ENCODE measurements at regions not wholly inside any gene's neighbourhood (a gene's known extent, or its start where the extent isn't known, plus 50 kb on each side); places are given as distances from the start of the nearest gene placed in this dataset.
"Not testable (repeated sequence)": the region's sequence is repeated elsewhere in the genome, so short reads cannot be mapped to it uniquely, and the experiment has no call there.

DNA sequence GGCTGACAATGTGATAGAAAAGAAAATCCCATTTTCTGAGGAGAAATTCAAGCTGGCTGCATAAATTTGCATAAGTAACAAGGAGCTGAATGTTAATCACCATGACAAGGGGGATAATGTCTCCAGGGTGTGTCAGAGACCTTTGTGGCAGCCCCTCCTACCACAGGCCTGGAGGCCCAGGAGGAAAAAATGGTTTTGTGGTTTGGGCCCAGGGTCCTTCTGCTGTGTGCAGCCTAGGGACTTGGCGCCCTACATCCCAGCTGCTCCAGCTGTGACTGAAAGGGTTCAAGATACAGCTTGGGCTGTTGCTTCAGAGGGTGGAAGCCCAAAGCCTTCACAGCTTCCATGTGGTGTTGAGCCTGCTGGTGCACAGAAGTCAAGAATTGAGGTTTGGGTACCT is 261.8 kb downstream of the RFPL4B start:
- H3K36me3 ChIP-seq (ENCODE audit: control insufficient read depth, insufficient read depth, low read length); H3K27ac ChIP-seq (ENCODE audit: low read length); DNase-seq (ENCODE audit: low read depth, low spot score); in situ Hi-C loops (cut with HindIII; ENCODE audit: low pct_unique_long_range_greater_than_20kb, low sequenced_read_pairs); BruUV-seq (replicated peaks); POLR2A ChIA-PET; CTCF ChIA-PET; H3K4me1 ChIP-seq (ENCODE audit: control insufficient read depth, insufficient read depth, low read length); H3K9me3 ChIP-seq (ENCODE audit: control insufficient read depth, insufficient read depth, low read depth, low read length); H3K27me3 ChIP-seq (ENCODE audit: control insufficient read depth, insufficient read depth, low read length); H3K4me3 ChIP-seq (ENCODE audit: low read depth in 2 of 2, low read length in 2 of 2); intact Hi-C loops (cut with micrococcal nuclease; ENCODE audit: unreplicated experiment); ATAC-seq: not testable (repeated sequence)

DNA sequence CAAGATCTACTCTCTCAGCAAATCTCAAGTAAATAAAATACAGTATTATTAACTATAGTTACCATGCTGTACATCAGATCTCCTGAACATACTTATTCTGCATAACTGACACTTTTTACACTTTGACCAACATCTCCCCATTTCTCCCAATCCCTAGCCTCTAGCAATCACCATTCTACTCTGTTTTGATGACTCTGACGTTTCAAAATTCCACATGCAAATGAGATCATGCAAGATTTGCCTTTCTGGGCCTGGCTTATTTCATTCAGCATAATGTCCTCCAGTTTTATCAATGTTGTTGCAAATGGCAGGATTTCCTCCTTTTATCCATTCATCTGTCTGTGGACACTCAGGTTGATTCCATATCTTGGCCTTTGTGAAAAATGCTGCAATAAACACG is 266.3 kb downstream of the RFPL4B start:
- DNase-seq (ENCODE audit: low read depth, low spot score) (no peak), ATAC-seq (no peak)
- in situ Hi-C loops (cut with HindIII; ENCODE audit: low pct_unique_long_range_greater_than_20kb, low sequenced_read_pairs), result no loop called here
- ChIA-PET CTCF (no interaction called here), POLR2A (no interaction called here)
- BruUV-seq (replicated peaks), result no TSS peak
- no peaks in the 10 kb centered on the region for H3K27me3 ChIP-seq (ENCODE audit: control insufficient read depth, insufficient read depth, low read length)
- no peak overlapping the region for H3K27ac ChIP-seq (ENCODE audit: low read length)
- H3K36me3 ChIP-seq (ENCODE audit: control insufficient read depth, insufficient read depth, low read length), result no peaks in the 10 kb centered on the region
- no peaks in the 10 kb centered on the region for H3K9me3 ChIP-seq (ENCODE audit: control insufficient read depth, insufficient read depth, low read depth, low read length)
- no peak for TF ChIP-seq TCF7L2 (IDR thresholded peaks at IDR 0.05; ENCODE audit: low read depth, low read length)
- TF ChIP-seq POLR2AphosphoS5 (IDR thresholded peaks at IDR 0.05; ENCODE audit: low read depth, low read length), result no peak
- TF ChIP-seq, protein P1, sequence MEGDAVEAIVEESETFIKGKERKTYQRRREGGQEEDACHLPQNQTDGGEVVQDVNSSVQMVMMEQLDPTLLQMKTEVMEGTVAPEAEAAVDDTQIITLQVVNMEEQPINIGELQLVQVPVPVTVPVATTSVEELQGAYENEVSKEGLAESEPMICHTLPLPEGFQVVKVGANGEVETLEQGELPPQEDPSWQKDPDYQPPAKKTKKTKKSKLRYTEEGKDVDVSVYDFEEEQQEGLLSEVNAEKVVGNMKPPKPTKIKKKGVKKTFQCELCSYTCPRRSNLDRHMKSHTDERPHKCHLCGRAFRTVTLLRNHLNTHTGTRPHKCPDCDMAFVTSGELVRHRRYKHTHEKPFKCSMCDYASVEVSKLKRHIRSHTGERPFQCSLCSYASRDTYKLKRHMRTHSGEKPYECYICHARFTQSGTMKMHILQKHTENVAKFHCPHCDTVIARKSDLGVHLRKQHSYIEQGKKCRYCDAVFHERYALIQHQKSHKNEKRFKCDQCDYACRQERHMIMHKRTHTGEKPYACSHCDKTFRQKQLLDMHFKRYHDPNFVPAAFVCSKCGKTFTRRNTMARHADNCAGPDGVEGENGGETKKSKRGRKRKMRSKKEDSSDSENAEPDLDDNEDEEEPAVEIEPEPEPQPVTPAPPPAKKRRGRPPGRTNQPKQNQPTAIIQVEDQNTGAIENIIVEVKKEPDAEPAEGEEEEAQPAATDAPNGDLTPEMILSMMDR (IDR thresholded peaks at IDR 0.05), result no peak
- TF ChIP-seq REST (IDR thresholded peaks at IDR 0.05; ENCODE audit: insufficient read depth in 1 of 2, low read depth in 2 of 2, low read length in 1 of 2), result no peak
- no peak for TF ChIP-seq SIN3A (IDR thresholded peaks at IDR 0.05; ENCODE audit: borderline replicate concordance, insufficient read depth, low read depth, low read length)
- no peaks in the 10 kb centered on the region for H3K4me1 ChIP-seq (ENCODE audit: control insufficient read depth, insufficient read depth, low read length)
- intact Hi-C loops (cut with micrococcal nuclease; ENCODE audit: unreplicated experiment), result no loop called here
- H3K4me3 ChIP-seq (ENCODE audit: low read depth in 2 of 2, low read length in 2 of 2), result no peak overlapping the region

DNA sequence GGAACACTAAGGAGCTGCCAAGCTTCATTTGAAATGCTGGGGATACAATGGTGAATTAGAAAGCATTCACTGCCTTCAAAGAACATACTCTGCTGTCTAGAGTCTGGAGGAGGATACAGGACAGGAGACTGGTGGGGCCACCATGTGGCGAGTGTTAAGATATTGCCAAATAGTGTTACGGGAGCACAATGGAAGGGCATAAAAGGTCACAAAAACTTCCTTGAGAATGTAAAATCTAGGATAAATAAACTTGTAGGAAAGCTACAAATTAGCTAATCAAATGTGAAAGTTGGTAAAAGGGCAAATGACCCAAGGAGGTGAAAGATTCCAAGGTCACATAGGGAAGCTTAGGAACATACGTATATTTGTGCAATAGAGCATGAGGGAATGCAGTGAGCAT is 271.7 kb downstream of the RFPL4B start:
- DNase-seq (ENCODE audit: low read depth, low spot score) (no peak), ATAC-seq (no peak; the same call in 1 of the 2 replicates)
- in situ Hi-C loops (cut with HindIII; ENCODE audit: low pct_unique_long_range_greater_than_20kb, low sequenced_read_pairs) (no loop called here), intact Hi-C loops (cut with micrococcal nuclease; ENCODE audit: unreplicated experiment) (no loop called here)
- TF ChIP-seq, protein P1 (IDR thresholded peaks at IDR 0.05), result peak; percentile 59
- TF ChIP-seq SIN3A (IDR thresholded peaks at IDR 0.05; ENCODE audit: borderline replicate concordance, insufficient read depth, low read depth, low read length) (no peak), TCF7L2 (IDR thresholded peaks at IDR 0.05; ENCODE audit: low read depth, low read length) (no peak), POLR2AphosphoS5 (IDR thresholded peaks at IDR 0.05; ENCODE audit: low read depth, low read length) (no peak)
- Histone ChIP-seq H3K4me1 (ENCODE audit: control insufficient read depth, insufficient read depth, low read length) (no peaks in the 10 kb centered on the region), H3K27me3 (ENCODE audit: control insufficient read depth, insufficient read depth, low read length) (no peaks in the 10 kb centered on the region), H3K4me3 (ENCODE audit: low read depth in 2 of 2, low read length in 2 of 2) (no peak overlapping the region), H3K27ac (ENCODE audit: low read length) (no peak overlapping the region), H3K9me3 (ENCODE audit: control insufficient read depth, insufficient read depth, low read depth, low read length) (no peaks in the 10 kb centered on the region), H3K36me3 (ENCODE audit: control insufficient read depth, insufficient read depth, low read length) (no peaks in the 10 kb centered on the region)
- BruUV-seq (replicated peaks), result no TSS peak
- CTCF ChIA-PET, result no interaction called here
- POLR2A ChIA-PET, result interaction anchor here (0.6 kb wide), 1 partner anchor 38 kb away, joined by 3 read pairs; no protein-coding TSS in a partner anchor
